ENCODE measurements at regions not wholly inside any gene's neighbourhood (a gene's known extent, or its start where the extent isn't known, plus 50 kb on each side); places are given as distances from the start of the nearest gene placed in this dataset.

- Histone ChIP-seq H3K36me3 (ENCODE audit: insufficient read depth, low read length) (no peaks in the 10 kb centered on the region), H4K20me1 (ENCODE audit: insufficient read depth) (no peaks in the 10 kb centered on the region), H3K27ac (ENCODE audit: low read length) (no peak overlapping the region), H3K9me3 (ENCODE audit: low read length) (no peaks in the 10 kb centered on the region), H3K4me3 (ENCODE audit: low read length) (no peak overlapping the region), H3K9me2 (ENCODE audit: insufficient read depth, low read length) (no peaks in the 10 kb centered on the region), H3K4me2 (ENCODE audit: low read length) (no peak overlapping the region), H3K79me2 (replicated peaks; ENCODE audit: insufficient read depth, low read length) (no peaks in the 10 kb centered on the region), H2AFZ (ENCODE audit: low read depth, low read length) (no peak overlapping the region), H3K9ac (ENCODE audit: low read length) (no peak overlapping the region), H3F3A (ENCODE audit: insufficient read depth, low read length, poor library complexity, severe bottlenecking) (no peaks in the 10 kb centered on the region), H3K27me3 (ENCODE audit: insufficient read depth, low read depth, low read length) (no peaks in the 10 kb centered on the region)
- TF ChIP-seq MXI1 (conservative IDR thresholded peaks at IDR 0.05; ENCODE audit: poor library complexity, severe bottlenecking) (no peak), TAF1 (IDR thresholded peaks at IDR 0.05; ENCODE audit: low read depth) (no peak), EZH2 (IDR thresholded peaks at IDR 0.05; ENCODE audit: borderline replicate concordance, insufficient read depth, low read length, poor library complexity, severe bottlenecking) (no peak), POLR2AphosphoS5 (IDR thresholded peaks at IDR 0.05) (no peak), REST (IDR thresholded peaks at IDR 0.05; ENCODE audit: borderline replicate concordance) (no peak), SMC3 (conservative IDR thresholded peaks at IDR 0.05; ENCODE audit: poor library complexity) (no peak)
Measured at GRCh38 chr6:51349857-51350256, 531.2 kb downstream of the TFAP2B start.

- no peaks in the 10 kb centered on the region for H3F3A ChIP-seq (ENCODE audit: insufficient read depth, low read length, poor library complexity, severe bottlenecking)
- no peaks in the 10 kb centered on the region for H3K9me3 ChIP-seq (ENCODE audit: low read length)
- H3K36me3 ChIP-seq (ENCODE audit: insufficient read depth, low read length), result no peaks in the 10 kb centered on the region
- TF ChIP-seq CTCF (IDR thresholded peaks at IDR 0.05; ENCODE audit: poor library complexity, severe bottlenecking), result no peak
- no peak for TF ChIP-seq RAD21 (conservative IDR thresholded peaks at IDR 0.05)
- TF ChIP-seq POLR2AphosphoS5 (IDR thresholded peaks at IDR 0.05), result no peak
- TF ChIP-seq REST (IDR thresholded peaks at IDR 0.05; ENCODE audit: borderline replicate concordance), result no peak
- no peak for TF ChIP-seq EP300 (conservative IDR thresholded peaks at IDR 0.05; ENCODE audit: poor library complexity, severe bottlenecking)
- TF ChIP-seq MXI1 (conservative IDR thresholded peaks at IDR 0.05; ENCODE audit: poor library complexity, severe bottlenecking), result no peak
- no peak for TF ChIP-seq EZH2 (IDR thresholded peaks at IDR 0.05; ENCODE audit: borderline replicate concordance, insufficient read depth, low read length, poor library complexity, severe bottlenecking)
- no peak for TF ChIP-seq TAF1 (IDR thresholded peaks at IDR 0.05; ENCODE audit: low read depth)
- TF ChIP-seq SMC3 (conservative IDR thresholded peaks at IDR 0.05; ENCODE audit: poor library complexity), result no peak
- no peak overlapping the region for H3K27ac ChIP-seq (ENCODE audit: low read length)
- no peak overlapping the region for H3K9ac ChIP-seq (ENCODE audit: low read length)
- H3K27me3 ChIP-seq (ENCODE audit: insufficient read depth, low read depth, low read length), result no peaks in the 10 kb centered on the region
- H3K4me2 ChIP-seq (ENCODE audit: low read length), result no peak overlapping the region
- H3K9me2 ChIP-seq (ENCODE audit: insufficient read depth, low read length), result no peaks in the 10 kb centered on the region
- no peak overlapping the region for H3K4me3 ChIP-seq (ENCODE audit: low read length)
- no peaks in the 10 kb centered on the region for H4K20me1 ChIP-seq (ENCODE audit: insufficient read depth)
- no peak overlapping the region for H2AFZ ChIP-seq (ENCODE audit: low read depth, low read length)
- no peaks in the 10 kb centered on the region for H3K79me2 ChIP-seq (replicated peaks; ENCODE audit: insufficient read depth, low read length)
Measured at GRCh38 chr6:51350308-51350904, 531.7 kb downstream of the TFAP2B start.

Measured in neural cell (in vitro differentiated cells).